ENCODE measurements at regions not wholly inside any gene's neighbourhood (a gene's known extent, or its start where the extent isn't known, plus 50 kb on each side); places are given as distances from the start of the nearest gene placed in this dataset.
"Not testable (repeated sequence)": the region's sequence is repeated elsewhere in the genome, so short reads cannot be mapped to it uniquely, and the experiment has no call there.

DNA sequence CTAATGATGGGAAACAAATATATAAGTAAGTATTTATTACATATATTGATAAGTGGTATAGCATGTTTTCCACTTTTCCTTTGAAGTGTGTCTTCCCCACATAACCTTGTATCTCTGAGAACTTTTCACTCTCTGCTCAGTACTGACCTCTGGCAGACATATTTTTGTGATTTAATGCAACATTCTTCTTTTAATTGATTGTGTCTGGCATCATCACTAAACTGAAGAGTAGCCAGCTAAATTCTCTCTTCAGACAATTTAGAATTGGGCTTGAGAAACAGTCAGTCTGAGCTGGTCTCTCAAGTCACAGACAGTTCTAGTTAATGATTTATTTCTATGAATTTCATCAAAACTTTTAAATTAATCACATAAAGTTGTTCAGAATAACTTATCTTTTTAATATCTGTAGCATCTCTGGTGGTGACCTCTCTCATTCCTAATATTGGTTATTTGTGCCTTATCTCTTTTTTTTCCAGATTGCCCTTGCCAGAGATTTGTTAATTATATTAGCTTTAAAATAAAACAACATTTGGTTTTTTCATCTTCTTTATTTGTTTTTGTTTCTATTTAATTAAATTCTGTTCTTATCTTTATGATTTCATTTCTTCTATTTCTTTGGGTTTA is 230.0 kb upstream of the VLDLR start:
- DNase-seq (ENCODE audit: low read depth in 4 of 4, low spot score in 1 of 4) = not testable (repeated sequence)

DNA sequence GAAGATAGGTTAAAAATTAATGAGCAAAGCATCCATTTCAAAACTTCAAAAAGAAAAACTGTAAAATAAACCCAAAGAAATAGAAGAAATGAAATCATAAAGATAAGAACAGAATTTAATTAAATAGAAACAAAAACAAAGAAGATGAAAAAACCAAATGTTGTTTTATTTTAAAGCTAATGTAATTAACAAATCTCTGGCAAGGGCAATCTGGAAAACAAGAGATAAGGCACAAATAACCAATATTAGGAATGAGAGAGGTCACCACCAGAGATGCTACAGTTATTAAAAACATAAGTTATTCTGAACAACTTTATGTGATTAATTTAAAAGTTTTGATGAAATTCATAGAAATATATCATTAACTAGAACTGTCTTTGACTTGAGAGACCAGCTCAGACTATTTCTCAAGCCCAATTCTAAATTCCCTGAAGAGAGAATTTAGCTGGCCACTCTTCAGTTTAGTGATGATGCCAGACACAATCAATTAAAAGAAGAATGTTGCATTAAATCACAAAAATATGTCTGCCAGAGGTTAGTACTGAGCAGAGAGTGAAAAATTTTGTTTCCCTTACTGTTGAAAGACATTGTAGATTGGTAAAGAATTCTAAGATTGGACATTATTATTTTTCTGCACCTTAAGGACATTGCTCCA is 227.4 kb upstream of the VLDLR start:
- DNase-seq (ENCODE audit: low read depth in 4 of 4, low spot score in 1 of 4) = not testable (repeated sequence)

DNA sequence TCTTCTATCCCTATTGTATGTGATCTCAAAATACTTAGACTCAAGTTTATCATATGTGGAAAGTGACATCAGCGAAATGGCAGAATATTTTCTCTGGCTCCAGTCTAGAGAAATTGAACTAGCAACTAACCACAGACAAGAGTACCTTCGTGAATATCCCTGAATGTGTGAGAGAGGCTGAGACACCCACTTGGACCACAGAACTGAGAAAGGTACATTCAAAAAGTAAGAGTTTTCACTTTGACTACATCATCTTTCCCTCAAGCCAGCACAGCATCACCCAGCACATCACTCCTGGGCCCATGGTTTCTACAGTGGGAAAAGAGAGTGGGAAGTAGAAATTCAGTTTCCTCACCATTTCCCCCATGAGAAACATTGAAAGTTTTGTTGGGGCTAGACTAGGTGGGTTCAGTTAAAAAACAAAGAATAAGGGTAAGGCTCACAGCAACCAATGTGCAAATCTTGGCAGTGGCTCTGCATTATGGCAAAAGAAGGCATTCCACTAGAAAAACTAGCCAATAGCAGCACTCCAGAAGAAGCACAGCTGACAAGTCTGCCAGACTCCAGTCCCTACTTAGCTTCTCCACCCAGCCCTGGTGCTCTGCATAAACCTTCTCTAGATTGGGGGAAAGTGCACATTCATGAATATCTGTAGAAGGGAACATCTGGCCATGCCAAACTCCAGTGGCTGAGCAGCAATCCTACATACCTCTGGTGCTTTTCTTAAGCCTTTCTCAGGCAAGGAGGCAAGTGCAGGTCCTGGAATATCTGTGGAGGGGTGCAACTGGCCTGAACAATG is 225.6 kb upstream of the VLDLR start:
- no peak for DNase-seq (ENCODE audit: low read depth in 4 of 4, low spot score in 1 of 4)

DNA sequence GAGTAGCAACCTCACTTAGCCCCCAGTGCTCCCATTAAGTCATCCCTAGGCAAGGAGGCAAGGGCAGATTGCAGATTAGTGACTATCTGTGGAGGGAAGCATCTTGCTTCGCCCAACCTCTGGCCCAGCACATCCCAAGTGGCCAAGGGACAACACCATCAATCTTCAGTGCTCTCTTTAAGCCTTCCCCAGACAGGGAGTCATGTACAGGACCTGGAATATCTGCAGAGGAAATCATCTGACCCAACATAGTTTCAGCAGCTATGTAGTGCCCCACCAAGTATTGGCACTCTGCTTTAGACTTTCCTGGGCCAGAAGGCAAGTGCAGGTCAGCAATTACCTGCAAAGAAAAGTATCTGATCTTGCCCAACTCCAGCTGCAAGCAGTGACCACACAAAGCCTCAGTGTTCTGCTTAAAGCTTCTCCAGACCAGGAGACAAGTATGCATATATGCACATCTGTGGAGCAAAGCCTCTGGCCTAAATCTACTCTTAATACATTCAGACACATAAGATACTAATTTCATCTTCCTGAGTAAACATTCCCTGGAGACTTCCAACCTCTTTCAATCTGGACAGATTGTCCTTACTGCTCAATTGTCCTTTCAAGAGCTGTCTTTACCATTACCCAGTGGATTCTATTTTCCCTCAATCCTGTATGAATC is 224.8 kb upstream of the VLDLR start:
- DNase-seq (ENCODE audit: low read depth in 4 of 4, low spot score in 1 of 4) = no peak

GRCh38 chr9:2397875-2398274 is 223.7 kb upstream of the VLDLR start:
- DNase-seq (ENCODE audit: low read depth in 4 of 4, low spot score in 1 of 4) = not testable (repeated sequence)

DNA sequence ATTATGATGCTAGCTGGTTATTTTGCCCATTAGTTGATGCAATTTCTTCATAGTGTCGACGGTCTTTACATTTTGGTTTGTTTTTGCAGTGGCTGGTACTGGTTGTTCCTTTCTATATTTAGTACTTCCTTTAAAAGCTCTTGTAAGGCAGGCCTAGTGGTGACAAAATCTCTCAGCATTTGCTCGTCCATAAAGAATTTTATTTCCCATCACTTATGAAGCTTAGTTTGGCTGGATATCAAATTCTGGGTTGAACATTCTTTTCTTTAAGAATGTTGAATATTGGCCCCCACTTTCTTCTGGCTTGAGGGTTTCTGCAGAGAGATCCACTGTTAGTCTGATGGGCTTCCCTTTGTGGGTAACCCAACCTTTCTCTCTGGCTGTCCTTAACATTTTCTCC is 219.8 kb upstream of the VLDLR start:
- not testable (repeated sequence) for DNase-seq (ENCODE audit: low read depth in 4 of 4, low spot score in 1 of 4)

GRCh38 chr9:2403701-2404100 is 217.9 kb upstream of the VLDLR start:
- DNase-seq (ENCODE audit: low read depth in 4 of 4, low spot score in 1 of 4) = no peak

- no peak for DNase-seq (ENCODE audit: low read depth in 4 of 4, low spot score in 1 of 4)
These were observed 215.3 kb upstream of the VLDLR start for GRCh38 chr9:2406252-2406651.

GRCh38 chr9:2407450-2407849 is 214.1 kb upstream of the VLDLR start:
- DNase-seq (ENCODE audit: low read depth in 4 of 4, low spot score in 1 of 4) = no peak

GRCh38 chr9:2411459-2412215 is 209.9 kb upstream of the VLDLR start:
- DNase-seq (ENCODE audit: low read depth in 4 of 4, low spot score in 1 of 4) = no peak

GRCh38 chr9:2413160-2413805 is 208.3 kb upstream of the VLDLR start:
- DNase-seq (ENCODE audit: low read depth in 4 of 4, low spot score in 1 of 4) = no peak

- no peak for DNase-seq (ENCODE audit: low read depth in 4 of 4, low spot score in 1 of 4)
These were observed 207.1 kb upstream of the VLDLR start for GRCh38 chr9:2414465-2414864.

- DNase-seq (ENCODE audit: low read depth in 4 of 4, low spot score in 1 of 4) = no peak
These were observed 206.3 kb upstream of the VLDLR start for GRCh38 chr9:2415326-2415725.

DNA sequence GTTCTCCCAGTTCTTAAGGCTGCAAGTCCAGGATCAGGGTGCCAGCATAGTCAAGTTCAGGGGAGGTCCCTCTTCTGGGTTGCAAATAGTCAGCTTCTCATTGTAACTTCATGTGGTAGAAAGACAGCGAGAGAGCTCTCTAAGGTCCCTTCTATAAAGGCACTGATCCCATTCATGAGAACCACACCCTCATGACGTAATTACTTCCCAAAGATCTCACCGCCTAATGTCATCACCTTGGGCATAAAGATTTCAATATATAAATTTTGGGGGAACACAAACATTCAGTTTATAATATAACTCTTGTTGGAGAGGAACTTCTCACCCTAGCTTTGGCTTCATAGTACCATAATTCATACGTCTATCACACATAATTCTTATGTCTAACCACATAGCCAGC is 203.9 kb upstream of the VLDLR start:
- DNase-seq (ENCODE audit: low read depth in 4 of 4, low spot score in 1 of 4) = no peak

DNA sequence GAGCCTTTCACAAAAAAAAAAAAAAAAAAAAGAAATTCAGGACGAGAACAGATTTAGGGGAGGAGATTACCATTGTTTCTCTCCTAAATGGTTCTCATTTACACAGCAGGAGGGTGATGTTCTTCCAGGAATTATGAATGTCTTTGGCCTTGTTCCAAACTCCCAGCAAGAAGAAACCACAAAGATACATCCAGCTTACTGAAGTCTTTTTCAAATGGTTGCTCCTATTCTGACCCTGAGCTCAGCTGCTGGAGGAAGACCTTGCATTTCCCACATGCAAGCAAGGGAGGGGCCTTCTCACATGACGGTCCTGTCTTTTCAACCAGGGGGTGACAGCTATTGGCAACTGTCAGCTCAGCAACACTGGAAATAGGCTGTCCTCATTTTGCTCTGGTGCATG is 203.0 kb upstream of the VLDLR start:
- no peak for DNase-seq (ENCODE audit: low read depth in 4 of 4, low spot score in 1 of 4)

GRCh38 chr9:2419347-2419746 is 202.2 kb upstream of the VLDLR start:
- DNase-seq (ENCODE audit: low read depth in 4 of 4, low spot score in 1 of 4) = no peak

DNA sequence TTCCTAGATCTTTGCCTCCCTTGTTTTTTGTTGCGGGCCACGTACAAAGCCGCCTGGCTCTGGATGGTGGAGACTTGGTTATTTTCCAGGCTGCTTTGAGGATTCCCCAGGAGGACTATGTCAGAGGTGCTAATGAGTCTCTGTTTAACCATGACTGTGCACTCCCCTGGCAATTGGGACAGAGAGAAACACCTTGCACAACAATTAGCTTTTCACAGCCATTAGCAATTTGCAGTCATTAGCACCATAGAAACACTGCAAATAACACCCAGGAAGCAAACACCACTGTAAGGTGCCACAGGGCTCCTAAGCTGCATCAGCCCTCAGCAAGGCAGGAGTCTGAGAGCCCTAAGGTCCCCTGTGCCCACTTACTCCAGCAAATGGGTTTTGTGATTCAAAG is 201.0 kb upstream of the VLDLR start:
- DNase-seq (ENCODE audit: low read depth in 4 of 4, low spot score in 1 of 4) = no peak

DNA sequence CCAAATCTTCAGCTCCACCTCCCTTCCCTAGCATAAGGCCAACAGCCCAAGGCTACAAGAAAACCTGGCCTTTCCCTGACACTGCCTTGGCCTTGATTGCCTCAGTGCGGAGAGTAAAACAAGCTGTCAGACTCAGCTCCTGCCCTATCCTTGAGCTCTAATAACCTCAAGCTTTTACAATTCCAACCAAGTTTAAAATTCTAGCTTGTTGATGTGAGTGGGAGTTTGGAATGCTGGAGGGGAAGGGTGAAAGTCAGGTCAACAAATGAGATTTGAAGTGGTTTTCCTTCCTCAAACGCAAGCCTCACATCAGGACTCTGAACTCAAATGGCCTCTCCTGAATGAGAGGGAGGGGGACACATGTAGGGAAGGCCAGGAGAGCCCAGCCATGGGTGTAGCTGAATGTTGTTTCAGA is 197.0 kb upstream of the VLDLR start:
- DNase-seq (ENCODE audit: low read depth in 4 of 4, low spot score in 1 of 4) = no peak

GRCh38 chr9:2425676-2426075 is 195.9 kb upstream of the VLDLR start:
- DNase-seq (ENCODE audit: low read depth in 4 of 4, low spot score in 1 of 4) = no peak

DNA sequence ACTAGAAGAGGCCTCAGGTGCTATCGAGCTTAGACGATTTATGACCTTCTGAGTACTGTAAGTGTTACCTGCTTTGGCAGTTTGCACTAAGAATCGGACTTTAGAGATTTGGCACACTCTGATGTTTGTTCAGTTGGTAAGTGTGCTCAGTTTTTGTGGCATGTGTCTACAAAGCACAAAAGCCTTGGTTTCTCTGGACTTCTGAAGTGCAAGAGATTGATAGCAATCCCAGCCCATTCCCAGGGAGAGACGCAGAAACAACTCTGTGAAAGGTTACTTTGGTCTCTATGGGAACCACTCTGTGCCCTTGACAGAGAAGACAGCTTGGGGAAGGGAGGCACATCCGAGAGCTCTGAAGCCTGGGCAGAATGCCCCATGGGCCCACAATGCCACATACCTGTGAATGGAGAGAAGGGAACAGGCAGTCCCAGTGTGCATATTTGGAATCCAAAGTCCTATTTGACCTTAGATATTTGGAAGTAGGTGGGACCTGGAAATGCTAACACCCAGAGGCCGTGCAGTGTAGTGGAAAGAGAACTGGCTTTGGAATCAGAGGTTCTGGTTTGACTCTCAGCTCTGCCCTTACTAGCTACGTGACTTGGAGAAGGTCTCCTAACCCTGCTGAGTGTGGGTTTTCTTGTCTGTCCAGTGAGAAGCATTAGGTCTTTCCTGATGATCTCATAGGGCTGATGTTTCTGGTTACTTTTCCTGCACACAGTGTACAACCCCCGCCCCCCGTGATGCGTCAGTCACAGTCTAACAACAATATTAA is 194.3 kb upstream of the VLDLR start:
- no peak for DNase-seq (ENCODE audit: low read depth in 4 of 4, low spot score in 1 of 4)
